ENCODE measurements at regions not wholly inside any gene's neighbourhood (a gene's known extent, or its start where the extent isn't known, plus 50 kb on each side); places are given as distances from the start of the nearest gene placed in this dataset.

- TF ChIP-seq CEBPB (IDR thresholded peaks at IDR 0.05) (no peak), FOXM1 (IDR thresholded peaks at IDR 0.05; ENCODE audit: borderline replicate concordance, low read depth) (no peak)
- TF ChIP-seq, protein P1, sequence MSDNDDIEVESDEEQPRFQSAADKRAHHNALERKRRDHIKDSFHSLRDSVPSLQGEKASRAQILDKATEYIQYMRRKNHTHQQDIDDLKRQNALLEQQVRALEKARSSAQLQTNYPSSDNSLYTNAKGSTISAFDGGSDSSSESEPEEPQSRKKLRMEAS (IDR thresholded peaks at IDR 0.05): no peak
Measured at GRCh38 chr3:165619069-165619468, 218.2 kb downstream of the BCHE start.

Measured in Ishikawa (cell line).